GM19455 (cell line): ENCODE measurements at regions not wholly inside any gene's neighbourhood (a gene's known extent, or its start where the extent isn't known, plus 50 kb on each side); places are given as distances from the start of the nearest gene placed in this dataset.

Experiments used
- ATAC-seq: cut with Tn5 transposase; IDR thresholded peaks from one replicate; pipeline ENCODE4 v1.9.1; 2021; ENCODE audit not compliant: unreplicated experiment

- no peak for ATAC-seq
Observed at GRCh38 chr2:21486445-21486844, 362.7 kb downstream of the TDRD15 start.

GRCh38 chr2:21489080-21489479 lies 365.3 kb downstream of the TDRD15 start:
- ATAC-seq = no peak

- no peak for ATAC-seq
Observed at GRCh38 chr2:21498016-21498415, 374.2 kb downstream of the TDRD15 start.

GRCh38 chr2:21500401-21500945 lies 376.7 kb downstream of the TDRD15 start:
- no peak for ATAC-seq

- ATAC-seq = no peak
Observed at GRCh38 chr2:21501376-21502027, 377.7 kb downstream of the TDRD15 start.

- ATAC-seq = no peak
Observed at GRCh38 chr2:21515903-21516302, 392.1 kb downstream of the TDRD15 start.

- no peak for ATAC-seq
Observed at GRCh38 chr2:21519412-21519811, 395.6 kb downstream of the TDRD15 start.

GRCh38 chr2:21519821-21520220 lies 396.1 kb downstream of the TDRD15 start:
- ATAC-seq = no peak

- ATAC-seq = no peak
Observed at GRCh38 chr2:21535826-21536225, 412.1 kb downstream of the TDRD15 start.

- no peak for ATAC-seq
Observed at GRCh38 chr2:21539685-21540084, 415.9 kb downstream of the TDRD15 start.

GRCh38 chr2:21543630-21544029 lies 419.9 kb downstream of the TDRD15 start:
- no peak for ATAC-seq

- ATAC-seq = no peak
Observed at GRCh38 chr2:21544392-21544791, 420.6 kb downstream of the TDRD15 start.

- ATAC-seq = no peak
Observed at GRCh38 chr2:21552981-21553380, 429.2 kb downstream of the TDRD15 start.

GRCh38 chr2:21559351-21559750 lies 435.6 kb downstream of the TDRD15 start:
- ATAC-seq = no peak

- ATAC-seq = no peak
Observed at GRCh38 chr2:21561965-21562364, 438.2 kb downstream of the TDRD15 start.

- no peak for ATAC-seq
Observed at GRCh38 chr2:21567395-21567794, 443.6 kb downstream of the TDRD15 start.

- no peak for ATAC-seq
Observed at GRCh38 chr2:21571686-21572085, 447.9 kb downstream of the TDRD15 start.

- no peak for ATAC-seq
Observed at GRCh38 chr2:21580391-21580790, 456.6 kb downstream of the TDRD15 start.

GRCh38 chr2:21585881-21586280 lies 462.1 kb downstream of the TDRD15 start:
- no peak for ATAC-seq

GRCh38 chr2:21590026-21590690 lies 466.4 kb downstream of the TDRD15 start:
- no peak for ATAC-seq

- ATAC-seq = no peak
Observed at GRCh38 chr2:21591926-21592325, 468.2 kb downstream of the TDRD15 start.

- ATAC-seq = no peak
Observed at GRCh38 chr2:21599417-21599816, 475.6 kb downstream of the TDRD15 start.

GRCh38 chr2:21602789-21603188 lies 479.0 kb downstream of the TDRD15 start:
- ATAC-seq = no peak
